H9 (cell line): ENCODE measurements at regions not wholly inside any gene's neighbourhood (a gene's known extent, or its start where the extent isn't known, plus 50 kb on each side); places are given as distances from the start of the nearest gene placed in this dataset.

Experiments
- DNase-seq: peaks from one replicate; pipeline ENCODE4 v3.0.0-alpha.2; 2017
- H2AFZ ChIP-seq: one replicate; pipeline ENCODE4 v1.6.1; 2013; ENCODE audit warnings: mild to moderate bottlenecking, low read length, control low read depth, moderate library complexity
- H2AK5ac ChIP-seq: 2 replicates; pipeline ENCODE4 v1.6.1; 2013; ENCODE audit warnings: low read length, control low read depth, mixed read lengths; ENCODE audit not compliant: insufficient read length
- H2BK120ac ChIP-seq: one replicate; pipeline ENCODE4 v1.6.1; 2013; ENCODE audit warnings: low read depth, mild to moderate bottlenecking, low read length, control low read depth, inconsistent platforms; ENCODE audit not compliant: poor library complexity, severe bottlenecking
- H2BK12ac ChIP-seq: 2 replicates; pipeline ENCODE4 v1.6.1; 2013; ENCODE audit warnings: low read length, control low read depth, mixed read lengths, low read depth; ENCODE audit not compliant: insufficient read length
- H2BK15ac ChIP-seq: 2 replicates; pipeline ENCODE4 v1.6.1; 2013; ENCODE audit warnings: low read depth, low read length, control low read depth
- H2BK20ac ChIP-seq: one replicate; pipeline ENCODE4 v1.6.1; 2013; ENCODE audit warnings: low read depth, mild to moderate bottlenecking, low read length, control low read depth, inconsistent platforms; ENCODE audit not compliant: poor library complexity, severe bottlenecking
- H2BK5ac ChIP-seq: 2 replicates; pipeline ENCODE4 v1.6.1; 2013; ENCODE audit warnings: low read length, control low read depth, mixed read lengths; ENCODE audit not compliant: insufficient read length
- H3K14ac ChIP-seq: 2 replicates; pipeline ENCODE4 v1.6.1; 2013; ENCODE audit warnings: low read length, control low read depth; ENCODE audit not compliant: insufficient read depth
- H3K18ac ChIP-seq: 2 replicates; pipeline ENCODE4 v1.6.1; 2013; ENCODE audit warnings: low read depth, mild to moderate bottlenecking, mixed read lengths, low read length, control low read depth; ENCODE audit not compliant: insufficient read length
- H3K23ac ChIP-seq: 2 replicates; pipeline ENCODE4 v1.6.1; 2013; ENCODE audit warnings: low read length, control low read depth, mixed read lengths, low read depth; ENCODE audit not compliant: insufficient read length
- H3K23me2 ChIP-seq: 2 replicates; pipeline ENCODE4 v1.6.1; 2013; ENCODE audit warnings: low read depth, mild to moderate bottlenecking, mixed read lengths, low read length, control low read depth; ENCODE audit not compliant: insufficient read length, poor library complexity, severe bottlenecking
- H3K27ac ChIP-seq: 2 replicates; pipeline ENCODE4 v1.5.1; 2013; ENCODE audit warnings: low read length, control low read depth, mixed read lengths, low read depth; ENCODE audit not compliant: insufficient read length
- H3K27me3 ChIP-seq: 2 replicates; pipeline ENCODE4 v1.6.1; 2013; ENCODE audit warnings: low read length, control low read depth, inconsistent platforms; ENCODE audit not compliant: insufficient read depth
- H3K4ac ChIP-seq: 2 replicates; pipeline ENCODE4 v1.6.1; 2013; ENCODE audit warnings: low read depth, mild to moderate bottlenecking, control low read depth, inconsistent platforms, low read length, moderate library complexity
- H3K4me1 ChIP-seq: 2 replicates; pipeline ENCODE4 v1.6.1; 2013; ENCODE audit warnings: low read length, control low read depth, inconsistent platforms; ENCODE audit not compliant: insufficient read depth
- H3K4me2 ChIP-seq: 2 replicates; pipeline ENCODE4 v1.6.1; 2013; ENCODE audit warnings: low read length, control low read depth, mixed read lengths; ENCODE audit not compliant: insufficient read length, insufficient read depth
- H3K56ac ChIP-seq: 2 replicates; pipeline ENCODE4 v1.6.1; 2013; ENCODE audit warnings: low read depth, mild to moderate bottlenecking, mixed read lengths, low read length, control low read depth; ENCODE audit not compliant: insufficient read length
- H3K79me1 ChIP-seq: 2 replicates; pipeline ENCODE4 v1.6.1; 2013; ENCODE audit warnings: low read depth, mild to moderate bottlenecking, moderate library complexity, low read length, control low read depth, inconsistent platforms; ENCODE audit not compliant: insufficient read depth, poor library complexity, severe bottlenecking
- H3K79me2 ChIP-seq: 2 replicates; pipeline ENCODE4 v1.6.1; 2013; ENCODE audit warnings: low read length, control low read depth, inconsistent platforms; ENCODE audit not compliant: insufficient read depth
- H3K9ac ChIP-seq: 2 replicates; pipeline ENCODE4 v1.6.1; 2013; ENCODE audit warnings: low read length, control low read depth, mixed read lengths; ENCODE audit not compliant: insufficient read length; ENCODE audit errors: extremely low read depth
- H3K9me3 ChIP-seq: one replicate; pipeline ENCODE4 v1.6.1; 2013; ENCODE audit warnings: low read depth, low read length, inconsistent platforms; ENCODE audit not compliant: control insufficient read depth
- H3T11ph ChIP-seq: one replicate; pipeline ENCODE4 v1.6.1; 2013; ENCODE audit warnings: mild to moderate bottlenecking, low read length, control low read depth, inconsistent platforms
- H4K20me1 ChIP-seq: one replicate; pipeline ENCODE4 v1.6.1; 2013; ENCODE audit not compliant: control insufficient read depth, insufficient read length, insufficient read depth
- H4K5ac ChIP-seq: 2 replicates; pipeline ENCODE4 v1.6.1; 2013; ENCODE audit warnings: low read depth, mild to moderate bottlenecking, mixed read lengths, low read length, control low read depth; ENCODE audit not compliant: insufficient read length
- H4K8ac ChIP-seq: replicated peaks from 2 replicates; pipeline ENCODE4 v1.6.1; 2013; ENCODE audit warnings: low read length, control low read depth, mixed read lengths, low read depth; ENCODE audit not compliant: insufficient read length
- H4K91ac ChIP-seq: 2 replicates; pipeline ENCODE4 v1.6.1; 2013; ENCODE audit warnings: low read depth, mild to moderate bottlenecking, moderate library complexity, mixed read lengths, low read length, control low read depth; ENCODE audit not compliant: insufficient read length
- H3K27ac Mint-ChIP-seq, 3 experiments: 2 replicates in 2 of 3; 3 replicates in 1 of 3; pipeline ENCODE4 v1.8.0; 2020 to 2021; ENCODE audit warnings: mixed read lengths in 3 of 3, mild to moderate bottlenecking in 1 of 3, moderate library complexity in 1 of 3
- H3K27me3 Mint-ChIP-seq: 2 replicates; pipeline ENCODE4 v1.8.0; 2021; ENCODE audit warnings: low read depth, mild to moderate bottlenecking, moderate library complexity, mixed read lengths
- H3K36me3 Mint-ChIP-seq, 3 experiments: 2 replicates in 2 of 3; 3 replicates in 1 of 3; pipeline ENCODE4 v1.8.0; 2020 to 2021; ENCODE audit warnings: low read depth in 3 of 3, mixed read lengths in 3 of 3; ENCODE audit not compliant: insufficient read depth in 1 of 3
- H3K4me1 Mint-ChIP-seq, 2 experiments: 2 replicates each; pipeline ENCODE4 v1.8.0; 2020; ENCODE audit warnings: mixed read lengths in 2 of 2
- H3K4me3 Mint-ChIP-seq, 2 experiments: 2 replicates in 1 of 2; 3 replicates in 1 of 2; pipeline ENCODE4 v1.8.0; 2020 to 2021; ENCODE audit warnings: mild to moderate bottlenecking in 2 of 2, mixed read lengths in 2 of 2, moderate library complexity in 1 of 2
- H3K9me3 Mint-ChIP-seq, 2 experiments: 2 replicates in 1 of 2; 3 replicates in 1 of 2; pipeline ENCODE4 v1.8.0; 2020; ENCODE audit warnings: mild to moderate bottlenecking in 2 of 2, mixed read lengths in 2 of 2, moderate library complexity in 1 of 2
- CTCF ChIP-seq: fragments of 200-600 bp; sonication (generic); conservative IDR thresholded peaks from 3 replicates; pipeline ENCODE4 v1.8.0; 2021; ENCODE audit warnings: antibody characterized with exemption, mild to moderate bottlenecking
- WGBS: extraction: QIAGEN DNeasy Blood & Tissue Kit; methylation state at CpG from one replicate; pipeline ENCODE4 v1.1.7; 2013; ENCODE audit warnings: missing lambda C conversion rate, low lambda C conversion rate, mixed read lengths; ENCODE audit not compliant: insufficient read length; ENCODE audit errors: extremely low coverage; 5-methylcytosine and 5-hydroxymethylcytosine counted together

GRCh38 chr5:21145376-21145775 is 1157.4 kb upstream of the CDH18 start:
- Histone ChIP-seq H3K4me2 (no peak overlapping the region), H3K56ac (no peak overlapping the region), H3K23ac (no peak overlapping the region), H3K9me3 (no peaks in the 10 kb centered on the region), H3T11ph (no peak overlapping the region), H3K79me1 (no peaks in the 10 kb centered on the region), H2BK20ac (no peak overlapping the region), H4K20me1 (no peaks in the 10 kb centered on the region), H2BK120ac (no peak overlapping the region), H4K8ac (no peak overlapping the region), H2AFZ (no peak overlapping the region), H3K23me2 (no peaks in the 10 kb centered on the region), H3K27me3 (no peaks in the 10 kb centered on the region), H4K91ac (no peak overlapping the region), H3K14ac (no peak overlapping the region), H3K9ac (no peak overlapping the region), H3K18ac (no peak overlapping the region), H2BK5ac (no peak overlapping the region), H3K4me1 (no peaks in the 10 kb centered on the region), H2AK5ac (no peak overlapping the region), H2BK15ac (no peak overlapping the region), H2BK12ac (no peak overlapping the region), H4K5ac (no peak overlapping the region), H3K27ac (no peak overlapping the region), H3K79me2 (no peaks in the 10 kb centered on the region), H3K4ac (no peak overlapping the region)
- no CpG with 5 or more reads among the region's 3 CpGs for WGBS
- H3K36me3 Mint-ChIP-seq: no peaks in the 10 kb centered on the region
- no peak for TF ChIP-seq CTCF
- H3K9me3 Mint-ChIP-seq: no peaks in the 10 kb centered on the region; a peak in 2 of 5 replicates
- no peaks in the 10 kb centered on the region for H3K4me1 Mint-ChIP-seq
- H3K4me3 Mint-ChIP-seq: no peak overlapping the region
- no peak overlapping the region for H3K27ac Mint-ChIP-seq
- DNase-seq: no peak
- H3K27me3 Mint-ChIP-seq: no peaks in the 10 kb centered on the region
